Skeletal muscle cell (primary cell): ENCODE measurements at regions not wholly inside any gene's neighbourhood (a gene's known extent, or its start where the extent isn't known, plus 50 kb on each side); places are given as distances from the start of the nearest gene placed in this dataset.
"Not testable (repeated sequence)": the region's sequence is repeated elsewhere in the genome, so short reads cannot be mapped to it uniquely, and the experiment has no call there.

ENCODE experiments used
- DNase-seq: peaks from one replicate; pipeline ENCODE4 v3.0.0-alpha.2; 2010; ENCODE audit warnings: low read depth
- H3K4me3 ChIP-seq: 2 replicates; pipeline ENCODE4 v1.5.1; 2011; ENCODE audit warnings: low read depth, mild to moderate bottlenecking, control low read depth, low read length, moderate library complexity

- no peak for DNase-seq
- H3K4me3 ChIP-seq, result no peak overlapping the region
These were observed 67.8 kb upstream of the IPO5 start for GRCh38 chr13:97885641-97886040.

DNA sequence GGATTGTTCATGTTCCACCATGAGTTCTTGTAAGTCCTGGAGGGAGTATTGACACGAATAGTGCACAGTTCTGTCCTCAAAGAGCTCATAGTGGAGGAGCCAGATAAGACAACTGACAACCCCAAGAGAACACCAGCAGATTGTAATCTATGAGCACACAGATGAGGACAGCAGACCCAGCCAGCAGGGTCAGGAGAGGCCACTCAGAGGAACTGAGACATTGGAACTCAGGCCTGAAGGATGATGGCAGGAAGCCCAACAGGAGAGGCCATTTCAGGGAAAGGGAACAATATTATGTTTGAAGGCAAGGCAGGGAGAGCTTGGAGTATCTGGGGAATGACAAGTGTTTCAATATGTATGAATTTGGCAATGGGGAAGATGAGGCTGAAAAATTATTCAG, 63.7 kb upstream of the IPO5 start:
- no peak overlapping the region for H3K4me3 ChIP-seq
- no peak for DNase-seq

DNA sequence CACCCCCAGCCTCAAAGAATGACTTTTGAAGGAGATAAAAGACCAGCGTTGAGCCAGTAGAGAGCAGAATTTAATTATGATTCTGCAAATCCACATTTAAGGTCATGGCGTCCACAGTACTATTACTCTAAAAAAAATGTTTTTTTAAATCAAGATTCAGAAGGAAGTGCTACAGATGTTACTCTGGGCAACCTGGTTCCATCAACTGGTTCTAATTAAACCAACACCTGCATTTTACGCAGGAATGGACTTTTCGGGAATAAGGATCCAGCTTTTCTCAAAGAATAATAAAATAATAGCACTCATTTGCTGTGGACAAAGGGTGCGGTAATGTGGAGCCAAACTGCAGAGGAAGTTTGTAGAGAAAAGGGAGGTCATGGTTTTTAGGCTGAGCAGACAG, 62.9 kb upstream of the IPO5 start:
- no peak overlapping the region for H3K4me3 ChIP-seq
- DNase-seq, result no peak

- DNase-seq, H3K4me3 ChIP-seq: not testable (repeated sequence)
These were observed 61.5 kb upstream of the IPO5 start for GRCh38 chr13:97891964-97892363.

GRCh38 chr13:97892717-97893116, 60.8 kb upstream of the IPO5 start:
- no peak overlapping the region for H3K4me3 ChIP-seq
- no peak for DNase-seq

DNA sequence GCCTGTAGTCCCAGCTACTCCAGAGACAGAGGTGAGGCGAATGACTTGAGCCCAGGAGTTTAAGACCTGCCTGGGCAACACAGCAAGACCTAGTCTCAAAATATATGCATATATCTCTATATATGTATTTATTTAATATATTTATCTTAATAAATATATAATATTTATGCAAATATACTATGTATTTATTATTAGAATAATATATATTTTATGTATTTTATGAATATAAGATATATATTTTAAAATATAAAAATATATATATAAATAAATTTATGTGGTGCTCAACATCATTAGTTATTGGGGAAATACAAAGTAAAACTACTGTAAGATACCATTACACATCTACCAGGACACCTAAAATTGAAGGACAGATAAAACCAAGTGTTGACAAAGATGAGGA, 58.1 kb upstream of the IPO5 start:
- H3K4me3 ChIP-seq, result no peak overlapping the region
- no peak for DNase-seq

DNA sequence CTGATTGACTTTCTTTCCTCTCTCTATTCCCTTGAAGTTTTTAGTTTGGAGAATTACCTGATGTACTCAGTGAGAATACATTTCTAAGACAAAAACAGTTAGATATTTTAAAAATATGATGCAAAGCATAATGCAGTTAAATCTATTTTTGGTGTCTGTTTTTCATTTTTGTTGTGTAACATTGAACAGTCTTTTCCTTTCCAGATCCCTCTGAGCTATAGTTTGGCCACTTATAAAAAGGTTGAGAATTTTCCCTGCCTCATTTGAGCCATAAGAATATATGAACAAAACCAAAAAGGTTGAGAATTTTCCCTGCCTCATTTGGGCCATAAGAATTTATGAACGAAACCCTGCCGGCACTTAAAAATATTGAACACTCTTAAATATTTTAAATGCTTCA, 57.0 kb upstream of the IPO5 start:
- no peak for DNase-seq
- H3K4me3 ChIP-seq, result no peak overlapping the region

DNA sequence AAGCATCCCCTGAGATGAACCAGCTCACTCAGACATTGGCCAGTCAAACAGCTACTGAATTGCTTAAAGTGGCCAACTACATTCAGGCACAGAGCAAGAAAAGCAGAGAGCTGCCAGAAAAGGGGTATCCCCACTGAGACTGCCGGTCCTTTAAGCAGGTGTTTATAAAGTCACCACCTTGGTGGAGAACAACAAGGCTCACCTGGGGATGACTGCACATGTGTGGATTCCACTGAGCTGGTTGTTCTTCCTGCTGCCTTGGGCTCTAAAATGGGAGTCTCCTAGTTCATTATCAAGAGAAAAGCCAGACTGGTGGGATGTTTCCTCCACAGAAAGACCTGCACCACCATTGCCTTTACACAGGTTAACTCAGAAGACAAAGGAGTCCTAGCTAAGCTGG, 51.8 kb upstream of the IPO5 start:
- H3K4me3 ChIP-seq, result no peak overlapping the region
- no peak for DNase-seq
